ENCODE measurements at regions not wholly inside any gene's neighbourhood (a gene's known extent, or its start where the extent isn't known, plus 50 kb on each side); places are given as distances from the start of the nearest gene placed in this dataset.

- TF ChIP-seq CTCF (IDR thresholded peaks at IDR 0.05; ENCODE audit: control insufficient read depth, extremely low read depth, insufficient read depth) = no peak
- no peak overlapping the region for H3K4me3 ChIP-seq (ENCODE audit: low read depth, low read length)
- DNase-seq (ENCODE audit: low read depth) = no peak
Measured at GRCh38 chr3:194738254-194739093, 52.8 kb downstream of the FAM43A start.

- no peak for TF ChIP-seq CTCF (IDR thresholded peaks at IDR 0.05; ENCODE audit: control insufficient read depth, extremely low read depth, insufficient read depth)
- no peak for DNase-seq (ENCODE audit: low read depth)
- H3K4me3 ChIP-seq (ENCODE audit: low read depth, low read length) = no peak overlapping the region
Measured at GRCh38 chr3:194739498-194740284, 54.0 kb downstream of the FAM43A start.

- TF ChIP-seq CTCF (IDR thresholded peaks at IDR 0.05; ENCODE audit: control insufficient read depth, extremely low read depth, insufficient read depth) = no peak
- no peak for DNase-seq (ENCODE audit: low read depth)
- no peak overlapping the region for H3K4me3 ChIP-seq (ENCODE audit: low read depth, low read length)
Measured at GRCh38 chr3:194740859-194741491, 55.3 kb downstream of the FAM43A start.

GRCh38 chr3:194741916-194742315 is 56.2 kb downstream of the FAM43A start:
- DNase-seq (ENCODE audit: low read depth) = no peak
- no peak overlapping the region for H3K4me3 ChIP-seq (ENCODE audit: low read depth, low read length)
- no peak for TF ChIP-seq CTCF (IDR thresholded peaks at IDR 0.05; ENCODE audit: control insufficient read depth, extremely low read depth, insufficient read depth)

GRCh38 chr3:194744826-194745225 is 59.1 kb downstream of the FAM43A start:
- TF ChIP-seq CTCF (IDR thresholded peaks at IDR 0.05; ENCODE audit: control insufficient read depth, extremely low read depth, insufficient read depth) = no peak
- no peak for DNase-seq (ENCODE audit: low read depth)
- no peak overlapping the region for H3K4me3 ChIP-seq (ENCODE audit: low read depth, low read length)

GRCh38 chr3:194745422-194746184 is 59.9 kb downstream of the FAM43A start:
- no peak for TF ChIP-seq CTCF (IDR thresholded peaks at IDR 0.05; ENCODE audit: control insufficient read depth, extremely low read depth, insufficient read depth)
- DNase-seq (ENCODE audit: low read depth) = no peak
- H3K4me3 ChIP-seq (ENCODE audit: low read depth, low read length) = no peak overlapping the region

Data from LNCaP clone FGC (cell line).